ENCODE measurements at regions not wholly inside any gene's neighbourhood (a gene's known extent, or its start where the extent isn't known, plus 50 kb on each side); places are given as distances from the start of the nearest gene placed in this dataset.

- no peak overlapping the region for H3K27ac ChIP-seq (replicated peaks in 1 of 4)
- no peaks in the 10 kb centered on the region for H3K36me3 ChIP-seq
- no peaks in the 10 kb centered on the region for H3K9me3 ChIP-seq
- no peak for DNase-seq (ENCODE audit: extremely low spot score)
- peaks cover 0 to 8% (median 3%) of the 10 kb centered on the region in 4 donors for H3K4me1 ChIP-seq
- WGBS, result 88% methylated on average over 8 of the region's 9 CpGs
- no peak overlapping the region for H3K4me3 ChIP-seq
- no peak for TF ChIP-seq POLR2A (IDR thresholded peaks at IDR 0.05; ENCODE audit: low read depth)
- TF ChIP-seq CTCF (IDR thresholded peaks at IDR 0.05), result no peak
- TF ChIP-seq EP300 (IDR thresholded peaks at IDR 0.05), result no peak
- no peak for TF ChIP-seq POLR2AphosphoS5 (IDR thresholded peaks at IDR 0.05)
- H3K27me3 ChIP-seq, result peaks cover 0 to 14% (median 0%) of the 10 kb centered on the region in 4 donors
- intact Hi-C loops (cut with DNase I), result no loop called here
Measured at GRCh38 chr20:57988828-57989227, 239.6 kb downstream of the ANKRD60 start.

GRCh38 chr20:57988422-57988821, 240.0 kb downstream of the ANKRD60 start:
- peaks cover 0 to 5% (median 0%) of the 10 kb centered on the region in 4 donors for H3K4me1 ChIP-seq
- H3K27me3 ChIP-seq, result peaks cover 0 to 14% (median 0%) of the 10 kb centered on the region in 4 donors
- intact Hi-C loops (cut with DNase I), result no loop called here
- no peaks in the 10 kb centered on the region for H3K36me3 ChIP-seq
- H3K9me3 ChIP-seq, result no peaks in the 10 kb centered on the region
- WGBS, result 95% methylated on average over 3 of the region's 3 CpGs
- H3K27ac ChIP-seq (replicated peaks in 1 of 4), result no peak overlapping the region
- no peak overlapping the region for H3K4me3 ChIP-seq
- no peak for DNase-seq (ENCODE audit: extremely low spot score)
- TF ChIP-seq POLR2AphosphoS5 (IDR thresholded peaks at IDR 0.05) (no peak), CTCF (IDR thresholded peaks at IDR 0.05) (no peak), POLR2A (IDR thresholded peaks at IDR 0.05; ENCODE audit: low read depth) (no peak), EP300 (IDR thresholded peaks at IDR 0.05) (no peak)

GRCh38 chr20:57987659-57988058, 240.8 kb downstream of the ANKRD60 start:
- peaks cover 0 to 9% (median 0%) of the 10 kb centered on the region in 4 donors for H3K27me3 ChIP-seq
- no peak overlapping the region for H3K27ac ChIP-seq (replicated peaks in 1 of 4)
- H3K9me3 ChIP-seq, result no peaks in the 10 kb centered on the region
- TF ChIP-seq POLR2AphosphoS5 (IDR thresholded peaks at IDR 0.05) (no peak), EP300 (IDR thresholded peaks at IDR 0.05) (no peak), POLR2A (IDR thresholded peaks at IDR 0.05; ENCODE audit: low read depth) (no peak), CTCF (IDR thresholded peaks at IDR 0.05) (no peak)
- DNase-seq (ENCODE audit: extremely low spot score), result no peak
- WGBS, result 85% methylated on average over 6 of the region's 6 CpGs
- H3K4me3 ChIP-seq, result no peak overlapping the region
- H3K36me3 ChIP-seq, result no peaks in the 10 kb centered on the region
- H3K4me1 ChIP-seq, result peaks cover 0 to 5% (median 0%) of the 10 kb centered on the region in 4 donors
- intact Hi-C loops (cut with DNase I), result no loop called here

- intact Hi-C loops (cut with DNase I), result no loop called here
- H3K4me3 ChIP-seq, result no peak overlapping the region
- H3K4me1 ChIP-seq, result peaks cover 0 to 5% (median 0%) of the 10 kb centered on the region in 4 donors
- 94% methylated on average over 2 of the region's 6 CpGs for WGBS
- H3K27ac ChIP-seq (replicated peaks in 1 of 4), result no peak overlapping the region
- no peak for DNase-seq (ENCODE audit: extremely low spot score)
- H3K36me3 ChIP-seq, result no peaks in the 10 kb centered on the region
- no peaks in the 10 kb centered on the region for H3K9me3 ChIP-seq
- H3K27me3 ChIP-seq, result peaks cover 0 to 7% (median 0%) of the 10 kb centered on the region in 4 donors
- TF ChIP-seq POLR2A (IDR thresholded peaks at IDR 0.05; ENCODE audit: low read depth) (no peak), POLR2AphosphoS5 (IDR thresholded peaks at IDR 0.05) (no peak), CTCF (IDR thresholded peaks at IDR 0.05) (no peak), EP300 (IDR thresholded peaks at IDR 0.05) (no peak)
Measured at GRCh38 chr20:57986666-57987065, 241.8 kb downstream of the ANKRD60 start.

- no peak for DNase-seq (ENCODE audit: extremely low spot score)
- H3K9me3 ChIP-seq, result no peaks in the 10 kb centered on the region
- 65% methylated on average over 5 of the region's 5 CpGs for WGBS
- no peaks in the 10 kb centered on the region for H3K36me3 ChIP-seq
- no peak overlapping the region for H3K4me3 ChIP-seq
- H3K27me3 ChIP-seq, result no peaks in the 10 kb centered on the region
- no peaks in the 10 kb centered on the region for H3K4me1 ChIP-seq
- H3K27ac ChIP-seq (replicated peaks in 1 of 4), result no peak overlapping the region
- TF ChIP-seq EP300 (IDR thresholded peaks at IDR 0.05) (no peak), POLR2AphosphoS5 (IDR thresholded peaks at IDR 0.05) (no peak), CTCF (IDR thresholded peaks at IDR 0.05) (no peak), POLR2A (IDR thresholded peaks at IDR 0.05; ENCODE audit: low read depth) (no peak)
- intact Hi-C loops (cut with DNase I), result no loop called here
Measured at GRCh38 chr20:57985278-57985677, 243.2 kb downstream of the ANKRD60 start.
